ENCODE measurements at regions not wholly inside any gene's neighbourhood (a gene's known extent, or its start where the extent isn't known, plus 50 kb on each side); places are given as distances from the start of the nearest gene placed in this dataset.

DNA sequence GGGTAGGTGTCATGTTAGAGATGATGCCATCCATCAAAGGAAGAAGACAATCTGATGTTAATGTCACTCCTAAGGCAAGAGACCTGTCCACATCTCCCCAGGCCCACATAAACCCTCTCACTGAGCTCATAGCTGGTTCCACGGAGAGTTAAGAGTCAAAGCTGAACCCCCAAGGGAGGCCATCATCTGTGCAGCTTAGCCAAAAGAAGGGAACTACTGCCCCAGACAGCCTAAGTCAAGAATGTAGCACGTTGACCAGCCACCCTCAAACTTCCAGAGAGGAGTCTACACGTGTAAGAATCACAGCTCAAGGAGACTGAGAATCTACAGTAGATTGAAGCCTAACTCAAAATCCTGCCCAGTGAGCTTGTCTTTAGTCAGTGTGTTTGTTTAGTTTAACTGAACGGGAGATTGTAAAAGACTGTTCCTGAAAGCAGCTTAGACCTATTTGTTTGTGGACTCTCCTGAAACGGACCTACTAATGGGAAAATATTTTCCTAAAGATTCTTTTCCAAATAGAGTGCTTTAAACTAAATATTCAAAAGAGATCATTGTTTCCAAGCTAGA is 192.7 kb upstream of the NFE2L3 start:
- ChIA-PET POLR2A (ENCODE audit: low non-redundant PET) (no interaction called here), CTCF (no interaction called here)
- TF ChIP-seq, protein P1, sequence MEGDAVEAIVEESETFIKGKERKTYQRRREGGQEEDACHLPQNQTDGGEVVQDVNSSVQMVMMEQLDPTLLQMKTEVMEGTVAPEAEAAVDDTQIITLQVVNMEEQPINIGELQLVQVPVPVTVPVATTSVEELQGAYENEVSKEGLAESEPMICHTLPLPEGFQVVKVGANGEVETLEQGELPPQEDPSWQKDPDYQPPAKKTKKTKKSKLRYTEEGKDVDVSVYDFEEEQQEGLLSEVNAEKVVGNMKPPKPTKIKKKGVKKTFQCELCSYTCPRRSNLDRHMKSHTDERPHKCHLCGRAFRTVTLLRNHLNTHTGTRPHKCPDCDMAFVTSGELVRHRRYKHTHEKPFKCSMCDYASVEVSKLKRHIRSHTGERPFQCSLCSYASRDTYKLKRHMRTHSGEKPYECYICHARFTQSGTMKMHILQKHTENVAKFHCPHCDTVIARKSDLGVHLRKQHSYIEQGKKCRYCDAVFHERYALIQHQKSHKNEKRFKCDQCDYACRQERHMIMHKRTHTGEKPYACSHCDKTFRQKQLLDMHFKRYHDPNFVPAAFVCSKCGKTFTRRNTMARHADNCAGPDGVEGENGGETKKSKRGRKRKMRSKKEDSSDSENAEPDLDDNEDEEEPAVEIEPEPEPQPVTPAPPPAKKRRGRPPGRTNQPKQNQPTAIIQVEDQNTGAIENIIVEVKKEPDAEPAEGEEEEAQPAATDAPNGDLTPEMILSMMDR (conservative IDR thresholded peaks at IDR 0.05; ENCODE audit: low read depth): no peak
- H3K27ac ChIP-seq: no peak overlapping the region
- DNase-seq (ENCODE audit: low spot score): no peak

GRCh38 chr7:25963733-25964132 is 188.3 kb upstream of the NFE2L3 start:
- ChIA-PET CTCF (no interaction called here), POLR2A (ENCODE audit: low non-redundant PET) (no interaction called here)
- TF ChIP-seq, protein P1 (conservative IDR thresholded peaks at IDR 0.05; ENCODE audit: low read depth): no peak
- no peak overlapping the region for H3K27ac ChIP-seq
- DNase-seq (ENCODE audit: low spot score): no peak

- POLR2A ChIA-PET (ENCODE audit: low non-redundant PET): no interaction called here
- no peak for DNase-seq (ENCODE audit: low spot score)
- CTCF ChIA-PET: no interaction called here
- TF ChIP-seq, protein P1 (conservative IDR thresholded peaks at IDR 0.05; ENCODE audit: low read depth): no peak
- H3K27ac ChIP-seq: no peak overlapping the region
Observed at GRCh38 chr7:25964483-25964991, 187.5 kb upstream of the NFE2L3 start.

GRCh38 chr7:25965405-25966123 is 186.4 kb upstream of the NFE2L3 start:
- no peak overlapping the region for H3K27ac ChIP-seq
- ChIA-PET POLR2A (ENCODE audit: low non-redundant PET) (no interaction called here), CTCF (no interaction called here)
- TF ChIP-seq, protein P1 (conservative IDR thresholded peaks at IDR 0.05; ENCODE audit: low read depth): no peak
- peak; percentile 58 for DNase-seq (ENCODE audit: low spot score)

DNA sequence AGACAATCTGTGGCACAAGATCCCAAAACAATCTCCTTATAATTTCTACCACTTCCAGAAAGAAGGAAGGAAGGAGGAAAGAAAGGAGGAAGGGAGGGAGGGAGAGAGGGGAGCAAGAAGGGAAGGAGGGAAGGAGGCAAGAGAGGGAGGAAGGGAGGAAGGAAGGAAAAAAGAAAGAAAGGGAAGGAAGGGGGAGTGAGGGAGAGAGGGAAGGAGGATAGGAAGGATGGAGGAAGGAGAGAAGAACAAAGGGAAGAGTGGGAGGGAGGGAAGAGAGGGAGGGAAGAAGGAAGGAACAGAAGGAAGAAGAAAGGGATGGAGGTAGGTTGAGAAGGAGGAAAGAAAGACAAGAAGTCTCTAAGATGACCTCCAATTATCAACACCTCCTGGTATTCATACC is 185.5 kb upstream of the NFE2L3 start:
- H3K27ac ChIP-seq: no peak overlapping the region
- ChIA-PET POLR2A (ENCODE audit: low non-redundant PET) (no interaction called here), CTCF (no interaction called here)
- TF ChIP-seq, protein P1 (conservative IDR thresholded peaks at IDR 0.05; ENCODE audit: low read depth): no peak
- no peak for DNase-seq (ENCODE audit: low spot score)

DNA sequence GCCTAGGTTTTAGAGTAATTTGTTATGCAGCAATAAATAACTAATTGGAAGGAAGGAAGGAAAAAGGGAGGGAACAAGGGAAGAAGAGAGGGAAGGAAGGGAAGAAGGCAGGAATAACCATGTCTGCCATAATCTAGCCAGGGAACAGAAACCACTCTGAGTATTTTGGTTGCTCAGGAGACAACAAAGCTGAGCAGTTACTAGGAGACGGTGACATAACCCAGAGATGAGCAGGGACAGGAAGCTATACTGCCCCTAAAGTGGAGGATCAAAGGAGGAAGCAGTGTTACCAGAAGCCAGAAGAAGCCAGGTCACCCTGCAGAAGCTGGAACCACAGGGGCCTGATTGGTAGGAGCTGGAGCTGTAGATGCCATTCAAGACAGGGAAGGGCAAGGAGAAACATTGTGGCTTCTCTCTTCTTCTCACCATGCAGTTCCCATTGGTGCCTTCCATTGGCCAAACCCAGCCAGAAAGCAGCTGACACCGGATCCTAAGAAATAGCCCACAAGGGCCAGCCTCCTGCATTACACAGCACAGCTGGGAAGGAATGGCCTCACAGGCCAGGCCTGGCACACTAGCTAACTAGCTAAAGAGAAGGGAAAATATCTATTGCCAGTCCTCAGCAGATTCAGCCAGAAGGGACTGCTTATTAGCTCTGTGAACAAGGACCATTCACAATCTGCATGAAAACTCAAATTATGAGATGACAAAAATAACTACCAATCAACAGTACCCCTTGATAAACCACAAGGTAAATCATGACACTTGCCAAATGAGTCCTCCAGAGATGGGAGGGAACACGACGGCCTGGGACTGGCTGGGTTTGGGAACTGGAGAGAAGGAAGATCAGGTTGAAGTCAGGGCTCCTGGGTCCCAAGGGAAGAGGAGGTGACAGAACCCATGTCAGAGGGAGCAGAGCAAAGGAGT is 184.5 kb upstream of the NFE2L3 start:
- TF ChIP-seq, protein P1 (conservative IDR thresholded peaks at IDR 0.05; ENCODE audit: low read depth): no peak
- no peak for DNase-seq (ENCODE audit: low spot score)
- POLR2A ChIA-PET (ENCODE audit: low non-redundant PET): interaction anchor here (0.6 kb wide), 1 partner anchor 20 kb away, joined by 3 read pairs; no protein-coding TSS in a partner anchor
- CTCF ChIA-PET: interaction anchor here (0.5 kb wide), 1 partner anchor 256 kb away, joined by 7 read pairs; no protein-coding TSS in a partner anchor
- H3K27ac ChIP-seq: no peak overlapping the region

All from RWPE1 (cell line).